ENCODE measurements at regions not wholly inside any gene's neighbourhood (a gene's known extent, or its start where the extent isn't known, plus 50 kb on each side); places are given as distances from the start of the nearest gene placed in this dataset.

DNA sequence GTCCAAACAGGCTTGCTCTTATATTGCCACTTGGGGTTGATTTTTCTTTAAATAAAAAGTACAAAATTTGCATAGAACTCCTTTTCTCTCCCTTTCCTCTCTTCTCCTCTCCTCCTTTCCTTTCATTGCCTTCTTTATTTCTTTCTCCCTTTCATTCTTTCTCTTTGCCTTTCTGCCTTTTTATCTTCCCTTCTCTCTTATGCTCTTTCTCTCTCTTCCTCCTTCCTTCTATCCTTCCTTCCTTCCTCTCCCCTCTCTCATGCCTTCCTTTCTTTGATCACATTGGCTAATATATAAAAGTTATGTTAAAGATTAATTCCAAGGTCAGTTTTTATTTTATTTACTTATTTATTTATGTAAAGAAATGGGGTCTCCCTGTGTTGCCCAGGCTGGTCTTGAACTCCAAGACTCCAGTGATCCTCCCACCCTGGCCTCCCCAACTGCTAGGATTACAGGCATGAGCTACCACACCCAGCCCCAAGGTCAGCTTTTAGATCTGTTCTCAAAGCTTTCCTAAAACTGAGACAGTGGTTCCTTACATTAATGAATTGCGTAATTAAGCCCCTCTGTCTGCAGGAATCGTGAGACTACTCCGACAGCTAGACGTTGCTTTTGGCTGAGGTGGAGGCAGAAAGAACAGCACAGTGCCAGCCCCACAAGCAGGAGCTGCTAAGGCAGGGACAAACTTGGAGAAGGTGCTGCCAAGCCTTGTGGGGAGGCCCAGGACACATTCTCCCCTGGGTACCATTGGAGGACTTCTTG lies 361.9 kb downstream of the SIPA1L2 start:
- Histone ChIP-seq H3K9ac (ENCODE audit: low read length) (no peak overlapping the region), H3K4me2 (ENCODE audit: low read depth, low read length) (no peak overlapping the region), H3K27ac (ENCODE audit: low read length) (no peak overlapping the region), H3K9me2 (replicated peaks; ENCODE audit: insufficient read depth, low read length) (no peaks in the 10 kb centered on the region), H4K20me1 (ENCODE audit: insufficient read depth, low read length) (no peaks in the 10 kb centered on the region), H3K27me3 (replicated peaks; ENCODE audit: insufficient read depth, low read length) (no peaks in the 10 kb centered on the region), H3F3A (ENCODE audit: insufficient read depth, low read length) (no peaks in the 10 kb centered on the region), H3K4me3 (ENCODE audit: low read length) (no peak overlapping the region), H3K36me3 (replicated peaks; ENCODE audit: insufficient read depth, low read length) (no peaks in the 10 kb centered on the region), H3K4me1 (ENCODE audit: low read length) (no peaks in the 10 kb centered on the region), H2AFZ (ENCODE audit: low read length) (no peak overlapping the region), H3K79me2 (ENCODE audit: low read length) (no peaks in the 10 kb centered on the region), H3K9me3 (replicated peaks; ENCODE audit: insufficient read depth, low read length) (no peaks in the 10 kb centered on the region)
- TF ChIP-seq, protein P1, sequence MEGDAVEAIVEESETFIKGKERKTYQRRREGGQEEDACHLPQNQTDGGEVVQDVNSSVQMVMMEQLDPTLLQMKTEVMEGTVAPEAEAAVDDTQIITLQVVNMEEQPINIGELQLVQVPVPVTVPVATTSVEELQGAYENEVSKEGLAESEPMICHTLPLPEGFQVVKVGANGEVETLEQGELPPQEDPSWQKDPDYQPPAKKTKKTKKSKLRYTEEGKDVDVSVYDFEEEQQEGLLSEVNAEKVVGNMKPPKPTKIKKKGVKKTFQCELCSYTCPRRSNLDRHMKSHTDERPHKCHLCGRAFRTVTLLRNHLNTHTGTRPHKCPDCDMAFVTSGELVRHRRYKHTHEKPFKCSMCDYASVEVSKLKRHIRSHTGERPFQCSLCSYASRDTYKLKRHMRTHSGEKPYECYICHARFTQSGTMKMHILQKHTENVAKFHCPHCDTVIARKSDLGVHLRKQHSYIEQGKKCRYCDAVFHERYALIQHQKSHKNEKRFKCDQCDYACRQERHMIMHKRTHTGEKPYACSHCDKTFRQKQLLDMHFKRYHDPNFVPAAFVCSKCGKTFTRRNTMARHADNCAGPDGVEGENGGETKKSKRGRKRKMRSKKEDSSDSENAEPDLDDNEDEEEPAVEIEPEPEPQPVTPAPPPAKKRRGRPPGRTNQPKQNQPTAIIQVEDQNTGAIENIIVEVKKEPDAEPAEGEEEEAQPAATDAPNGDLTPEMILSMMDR (IDR thresholded peaks at IDR 0.05; ENCODE audit: low read length): no peak
- TF ChIP-seq EZH2 (optimal IDR thresholded peaks at IDR 0.05; ENCODE audit: low read depth, low read length): no peak
- no peak for TF ChIP-seq EZH2phosphoT487 (IDR thresholded peaks at IDR 0.05; ENCODE audit: low read length)
- no peak for DNase-seq

- H3K9me3 ChIP-seq (replicated peaks; ENCODE audit: insufficient read depth, low read length): no peaks in the 10 kb centered on the region
- H3K36me3 ChIP-seq (replicated peaks; ENCODE audit: insufficient read depth, low read length): no peaks in the 10 kb centered on the region
- DNase-seq: no peak
- no peak overlapping the region for H3K27ac ChIP-seq (ENCODE audit: low read length)
- H4K20me1 ChIP-seq (ENCODE audit: insufficient read depth, low read length): no peaks in the 10 kb centered on the region
- no peak overlapping the region for H3K4me3 ChIP-seq (ENCODE audit: low read length)
- no peak overlapping the region for H3K9ac ChIP-seq (ENCODE audit: low read length)
- no peak for TF ChIP-seq EZH2 (optimal IDR thresholded peaks at IDR 0.05; ENCODE audit: low read depth, low read length)
- TF ChIP-seq, protein P1 (IDR thresholded peaks at IDR 0.05; ENCODE audit: low read length): no peak
- no peak for TF ChIP-seq EZH2phosphoT487 (IDR thresholded peaks at IDR 0.05; ENCODE audit: low read length)
- no peaks in the 10 kb centered on the region for H3K4me1 ChIP-seq (ENCODE audit: low read length)
- no peak overlapping the region for H3K4me2 ChIP-seq (ENCODE audit: low read depth, low read length)
- H3K79me2 ChIP-seq (ENCODE audit: low read length): no peaks in the 10 kb centered on the region
- no peaks in the 10 kb centered on the region for H3K27me3 ChIP-seq (replicated peaks; ENCODE audit: insufficient read depth, low read length)
- H2AFZ ChIP-seq (ENCODE audit: low read length): no peak overlapping the region
- H3F3A ChIP-seq (ENCODE audit: insufficient read depth, low read length): no peaks in the 10 kb centered on the region
- no peaks in the 10 kb centered on the region for H3K9me2 ChIP-seq (replicated peaks; ENCODE audit: insufficient read depth, low read length)
Observed at GRCh38 chr1:232267092-232267836, 362.7 kb downstream of the SIPA1L2 start.

- no peak overlapping the region for H3K4me2 ChIP-seq (ENCODE audit: low read depth, low read length)
- H3K79me2 ChIP-seq (ENCODE audit: low read length): no peaks in the 10 kb centered on the region
- H3K4me3 ChIP-seq (ENCODE audit: low read length): no peak overlapping the region
- H3K27me3 ChIP-seq (replicated peaks; ENCODE audit: insufficient read depth, low read length): no peaks in the 10 kb centered on the region
- H3K4me1 ChIP-seq (ENCODE audit: low read length): no peaks in the 10 kb centered on the region
- TF ChIP-seq EZH2phosphoT487 (IDR thresholded peaks at IDR 0.05; ENCODE audit: low read length) (no peak), EZH2 (optimal IDR thresholded peaks at IDR 0.05; ENCODE audit: low read depth, low read length) (no peak)
- TF ChIP-seq, protein P1 (IDR thresholded peaks at IDR 0.05; ENCODE audit: low read length): no peak
- H3K36me3 ChIP-seq (replicated peaks; ENCODE audit: insufficient read depth, low read length): no peaks in the 10 kb centered on the region
- H3K9ac ChIP-seq (ENCODE audit: low read length): no peak overlapping the region
- H3K27ac ChIP-seq (ENCODE audit: low read length): no peak overlapping the region
- no peaks in the 10 kb centered on the region for H3K9me3 ChIP-seq (replicated peaks; ENCODE audit: insufficient read depth, low read length)
- H3F3A ChIP-seq (ENCODE audit: insufficient read depth, low read length): no peaks in the 10 kb centered on the region
- H2AFZ ChIP-seq (ENCODE audit: low read length): no peak overlapping the region
- no peaks in the 10 kb centered on the region for H3K9me2 ChIP-seq (replicated peaks; ENCODE audit: insufficient read depth, low read length)
- DNase-seq: no peak
- H4K20me1 ChIP-seq (ENCODE audit: insufficient read depth, low read length): no peaks in the 10 kb centered on the region
Observed at GRCh38 chr1:232263452-232263851, 366.5 kb downstream of the SIPA1L2 start.
